ENCODE measurements at regions not wholly inside any gene's neighbourhood (a gene's known extent, or its start where the extent isn't known, plus 50 kb on each side); places are given as distances from the start of the nearest gene placed in this dataset.

- H3K27me3 ChIP-seq (ENCODE audit: insufficient read depth, low read depth) = no peaks in the 10 kb centered on the region
- no TSS peak for BruUV-seq (replicated peaks)
- peaks cover 5% of the 10 kb centered on the region for H3K4me1 ChIP-seq (replicated peaks; ENCODE audit: insufficient read depth)
- peaks cover 26% of the 10 kb centered on the region for H3K9me3 ChIP-seq (ENCODE audit: insufficient read depth, low read depth)
- H3F3A ChIP-seq (ENCODE audit: insufficient read depth, low read depth) = 0 out of 2 replicates have a peak, but pooled peaks cover 3% of the 10 kb centered on the region
- DNase-seq = peak; percentile 8 to 63
- no peaks in the 10 kb centered on the region for H3K36me3 ChIP-seq (ENCODE audit: low read depth)
- no peaks in the 10 kb centered on the region for H3K9me2 ChIP-seq (ENCODE audit: insufficient read depth)
- no peak for TF ChIP-seq CTCF (conservative IDR thresholded peaks at IDR 0.05)
- TF ChIP-seq EZH2 (IDR thresholded peaks at IDR 0.05; ENCODE audit: low read depth) = no peak
- H3K27ac ChIP-seq = no peak overlapping the region
- no peak overlapping the region for H3K4me3 ChIP-seq
- no peak overlapping the region for H3K4me2 ChIP-seq
- ChIA-PET POLR2A (ENCODE audit: unreplicated experiment) (interaction anchor here (0.7 kb wide), 2 partner anchors 41 to 45 kb away, joined by 10 to 18 read pairs; no protein-coding TSS in a partner anchor), CTCF (interaction anchor here (0.7 kb wide), 1 partner anchor 150 kb away, joined by 3 read pairs; no protein-coding TSS in a partner anchor)
- intact Hi-C loops (cut with micrococcal nuclease; ENCODE audit: unreplicated experiment) = no loop called here
- no peaks in the 10 kb centered on the region for H3K79me2 ChIP-seq (ENCODE audit: low read depth)
- no peaks in the 10 kb centered on the region for H4K20me1 ChIP-seq (ENCODE audit: insufficient read depth)
- H2AFZ ChIP-seq = no peak overlapping the region
Observed at GRCh38 chr5:130520211-130520610, 615.9 kb downstream of the CHSY3 start.

- H3K27ac ChIP-seq = no peak overlapping the region
- POLR2A ChIA-PET (ENCODE audit: unreplicated experiment) = no interaction called here
Observed at GRCh38 chr5:130514984-130515690, 610.9 kb downstream of the CHSY3 start.

GRCh38 chr5:130502702-130503101 lies 598.4 kb downstream of the CHSY3 start:
- H2AFZ ChIP-seq = no peak overlapping the region
- intact Hi-C loops (cut with micrococcal nuclease; ENCODE audit: unreplicated experiment) = no loop called here
- BruUV-seq (replicated peaks) = no TSS peak
- H3K79me2 ChIP-seq (ENCODE audit: low read depth) = no peaks in the 10 kb centered on the region
- TF ChIP-seq EZH2 (IDR thresholded peaks at IDR 0.05; ENCODE audit: low read depth) = no peak
- no peak for TF ChIP-seq CTCF (conservative IDR thresholded peaks at IDR 0.05)
- H3F3A ChIP-seq (ENCODE audit: insufficient read depth, low read depth) = no peaks in the 10 kb centered on the region
- H3K4me1 ChIP-seq (replicated peaks; ENCODE audit: insufficient read depth) = no peaks in the 10 kb centered on the region
- no peaks in the 10 kb centered on the region for H3K36me3 ChIP-seq (ENCODE audit: low read depth)
- H3K4me2 ChIP-seq = no peak overlapping the region
- no peaks in the 10 kb centered on the region for H3K9me2 ChIP-seq (ENCODE audit: insufficient read depth)
- no peaks in the 10 kb centered on the region for H3K9me3 ChIP-seq (ENCODE audit: insufficient read depth, low read depth)
- H3K4me3 ChIP-seq = no peak overlapping the region
- ChIA-PET CTCF (no interaction called here), POLR2A (ENCODE audit: unreplicated experiment) (no interaction called here)
- H3K27me3 ChIP-seq (ENCODE audit: insufficient read depth, low read depth) = no peaks in the 10 kb centered on the region
- H4K20me1 ChIP-seq (ENCODE audit: insufficient read depth) = no peaks in the 10 kb centered on the region
- no peak overlapping the region for H3K27ac ChIP-seq
- DNase-seq = no peak

More at GRCh38 chr5:130514984-130515690, 610.9 kb downstream of the CHSY3 start:
- Histone ChIP-seq H3K4me1 (replicated peaks; ENCODE audit: insufficient read depth) (peaks cover 12% of the 10 kb centered on the region), H3K79me2 (ENCODE audit: low read depth) (no peaks in the 10 kb centered on the region), H3K4me3 (no peak overlapping the region), H3K9me3 (ENCODE audit: insufficient read depth, low read depth) (peaks cover 26% of the 10 kb centered on the region), H3K4me2 (peak overlapping the region; percentile 37; the same call in 1 of the 2 replicates), H2AFZ (no peak overlapping the region), H4K20me1 (ENCODE audit: insufficient read depth) (no peaks in the 10 kb centered on the region), H3K27me3 (ENCODE audit: insufficient read depth, low read depth) (no peaks in the 10 kb centered on the region), H3K9me2 (ENCODE audit: insufficient read depth) (no peaks in the 10 kb centered on the region), H3K36me3 (ENCODE audit: low read depth) (no peaks in the 10 kb centered on the region), H3F3A (ENCODE audit: insufficient read depth, low read depth) (0 out of 2 replicates have a peak, but pooled peaks cover 4% of the 10 kb centered on the region)
- no TSS peak for BruUV-seq (replicated peaks)
- CTCF ChIA-PET = no interaction called here
- intact Hi-C loops (cut with micrococcal nuclease; ENCODE audit: unreplicated experiment) = loop anchor here (5.0 kb wide), 1 partner anchor 32 kb away; no protein-coding TSS in a partner anchor
- TF ChIP-seq CTCF (conservative IDR thresholded peaks at IDR 0.05) = no peak
- TF ChIP-seq EZH2 (IDR thresholded peaks at IDR 0.05; ENCODE audit: low read depth) = no peak
- DNase-seq = peak in 1 of 2 experiments; percentile 78
